Adipocyte (in vitro differentiated cells): ENCODE measurements at regions not wholly inside any gene's neighbourhood (a gene's known extent, or its start where the extent isn't known, plus 50 kb on each side); places are given as distances from the start of the nearest gene placed in this dataset.

Experiments used
- DNase-seq: peaks from one replicate; pipeline ENCODE4 v3.0.0-alpha.2; 2015; ENCODE audit warnings: low read depth
- H3K27me3 ChIP-seq: replicated peaks from 2 replicates; pipeline ENCODE4 v1.7.0; 2013; ENCODE audit warnings: mild to moderate bottlenecking, low read length, moderate library complexity; ENCODE audit not compliant: control insufficient read depth, insufficient read depth
- H3K36me3 ChIP-seq: 2 replicates; pipeline ENCODE4 v1.7.0; 2013; ENCODE audit warnings: low read length, mild to moderate bottlenecking, moderate library complexity; ENCODE audit not compliant: control insufficient read depth, insufficient read depth, severe bottlenecking
- H3K4me1 ChIP-seq: 2 replicates; pipeline ENCODE4 v1.7.0; 2013; ENCODE audit warnings: mild to moderate bottlenecking, low read length, moderate library complexity; ENCODE audit not compliant: control insufficient read depth, insufficient read depth
- H3K4me3 ChIP-seq: 2 replicates; pipeline ENCODE4 v1.7.0; 2013; ENCODE audit warnings: mild to moderate bottlenecking, low read length, moderate library complexity
- H3K9ac ChIP-seq: 2 replicates; pipeline ENCODE4 v1.7.0; 2013; ENCODE audit warnings: mild to moderate bottlenecking, low read length, moderate library complexity
- H3K9me3 ChIP-seq: 2 replicates; pipeline ENCODE4 v1.7.0; 2013; ENCODE audit warnings: mild to moderate bottlenecking, low read length, moderate library complexity; ENCODE audit not compliant: control insufficient read depth

GRCh38 chr18:76223403-76223802 lies 271.6 kb downstream of the ZNF516 start:
- Histone ChIP-seq H3K9me3 (peaks cover 6% of the 10 kb centered on the region), H3K9ac (no peak overlapping the region), H3K27me3 (peaks cover 8% of the 10 kb centered on the region), H3K36me3 (no peaks in the 10 kb centered on the region), H3K4me1 (no peaks in the 10 kb centered on the region), H3K4me3 (no peak overlapping the region)
- no peak for DNase-seq

- Histone ChIP-seq H3K9me3 (peaks cover 3% of the 10 kb centered on the region), H3K36me3 (no peaks in the 10 kb centered on the region), H3K4me3 (no peak overlapping the region), H3K9ac (no peak overlapping the region), H3K27me3 (no peaks in the 10 kb centered on the region), H3K4me1 (no peaks in the 10 kb centered on the region)
- DNase-seq = no peak
Measured at GRCh38 chr18:76219023-76219422, 276.0 kb downstream of the ZNF516 start.

GRCh38 chr18:76216096-76216495 lies 278.9 kb downstream of the ZNF516 start:
- Histone ChIP-seq H3K36me3 (no peaks in the 10 kb centered on the region), H3K9ac (no peak overlapping the region), H3K27me3 (no peaks in the 10 kb centered on the region), H3K4me3 (no peak overlapping the region), H3K9me3 (no peaks in the 10 kb centered on the region), H3K4me1 (no peaks in the 10 kb centered on the region)
- no peak for DNase-seq

- no peak overlapping the region for H3K9ac ChIP-seq
- DNase-seq = no peak
- no peaks in the 10 kb centered on the region for H3K27me3 ChIP-seq
Measured at GRCh38 chr18:76213991-76214390, 281.1 kb downstream of the ZNF516 start.

GRCh38 chr18:76212960-76213359 lies 282.1 kb downstream of the ZNF516 start:
- H3K4me1 ChIP-seq = peaks cover 5% of the 10 kb centered on the region
- no peak overlapping the region for H3K4me3 ChIP-seq
- DNase-seq = no peak
- H3K27me3 ChIP-seq = no peaks in the 10 kb centered on the region
- H3K9me3 ChIP-seq = no peaks in the 10 kb centered on the region
- H3K36me3 ChIP-seq = no peaks in the 10 kb centered on the region
- H3K9ac ChIP-seq = no peak overlapping the region

More at GRCh38 chr18:76213991-76214390, 281.1 kb downstream of the ZNF516 start:
- no peaks in the 10 kb centered on the region for H3K9me3 ChIP-seq
- H3K36me3 ChIP-seq = no peaks in the 10 kb centered on the region
- H3K4me3 ChIP-seq = no peak overlapping the region
- H3K4me1 ChIP-seq = peaks cover 4% of the 10 kb centered on the region

- Histone ChIP-seq H3K9me3 (no peaks in the 10 kb centered on the region), H3K4me1 (peaks cover 5% of the 10 kb centered on the region), H3K4me3 (peak overlapping the region; percentile 75), H3K9ac (no peak overlapping the region), H3K36me3 (no peaks in the 10 kb centered on the region), H3K27me3 (no peaks in the 10 kb centered on the region)
- DNase-seq = no peak
Measured at GRCh38 chr18:76209597-76209996, 285.4 kb downstream of the ZNF516 start.

- Histone ChIP-seq H3K4me1 (peaks cover 5% of the 10 kb centered on the region), H3K9ac (no peak overlapping the region), H3K9me3 (no peaks in the 10 kb centered on the region), H3K4me3 (peak overlapping the region; percentile 75), H3K27me3 (no peaks in the 10 kb centered on the region), H3K36me3 (no peaks in the 10 kb centered on the region)
- no peak for DNase-seq
Measured at GRCh38 chr18:76208678-76209306, 286.2 kb downstream of the ZNF516 start.

GRCh38 chr18:76205906-76206305 lies 289.1 kb downstream of the ZNF516 start:
- Histone ChIP-seq H3K4me3 (no peak overlapping the region), H3K9ac (no peak overlapping the region), H3K9me3 (no peaks in the 10 kb centered on the region), H3K27me3 (no peaks in the 10 kb centered on the region), H3K4me1 (peaks cover 5% of the 10 kb centered on the region), H3K36me3 (no peaks in the 10 kb centered on the region)
- DNase-seq = no peak

GRCh38 chr18:76203552-76203951 lies 291.5 kb downstream of the ZNF516 start:
- Histone ChIP-seq H3K4me1 (no peaks in the 10 kb centered on the region), H3K9me3 (no peaks in the 10 kb centered on the region), H3K4me3 (no peak overlapping the region), H3K9ac (no peak overlapping the region), H3K27me3 (no peaks in the 10 kb centered on the region), H3K36me3 (no peaks in the 10 kb centered on the region)
- DNase-seq = no peak

- H3K36me3 ChIP-seq = no peaks in the 10 kb centered on the region
- no peaks in the 10 kb centered on the region for H3K4me1 ChIP-seq
- no peak overlapping the region for H3K4me3 ChIP-seq
- no peaks in the 10 kb centered on the region for H3K9me3 ChIP-seq
- DNase-seq = no peak
- H3K9ac ChIP-seq = no peak overlapping the region
- H3K27me3 ChIP-seq = no peaks in the 10 kb centered on the region
Measured at GRCh38 chr18:76202322-76202721, 292.7 kb downstream of the ZNF516 start.

GRCh38 chr18:76195601-76196000 lies 299.4 kb downstream of the ZNF516 start:
- H3K4me3 ChIP-seq = no peak overlapping the region
- no peaks in the 10 kb centered on the region for H3K36me3 ChIP-seq
- peaks cover 12% of the 10 kb centered on the region for H3K9me3 ChIP-seq
- DNase-seq = no peak
- H3K9ac ChIP-seq = no peak overlapping the region
- no peaks in the 10 kb centered on the region for H3K27me3 ChIP-seq
- no peaks in the 10 kb centered on the region for H3K4me1 ChIP-seq

- no peaks in the 10 kb centered on the region for H3K27me3 ChIP-seq
- DNase-seq = no peak
- no peaks in the 10 kb centered on the region for H3K36me3 ChIP-seq
- no peak overlapping the region for H3K9ac ChIP-seq
- H3K4me3 ChIP-seq = no peak overlapping the region
- H3K9me3 ChIP-seq = peaks cover 11% of the 10 kb centered on the region
- H3K4me1 ChIP-seq = no peaks in the 10 kb centered on the region
Measured at GRCh38 chr18:76188097-76188496, 306.9 kb downstream of the ZNF516 start.
